Neural cell (in vitro differentiated cells): ENCODE measurements at regions not wholly inside any gene's neighbourhood (a gene's known extent, or its start where the extent isn't known, plus 50 kb on each side); places are given as distances from the start of the nearest gene placed in this dataset.

Source experiments
- H2AFZ ChIP-seq: fragments of 200-600, 300-800 bp; sonication (generic), shearing (Covaris generic); 2 replicates; pipeline ENCODE4 v1.6.0; 2014; ENCODE audit warnings: low read depth, mild to moderate bottlenecking, antibody characterized with exemption, low read length, moderate library complexity
- H3F3A ChIP-seq: fragments of 200-600 bp; shearing (Covaris generic); 2 replicates; pipeline ENCODE4 v1.6.1; 2016; ENCODE audit warnings: mild to moderate bottlenecking, moderate library complexity, mixed read lengths, antibody characterized with exemption, low read length; ENCODE audit not compliant: insufficient read depth, poor library complexity, severe bottlenecking
- H3K27ac ChIP-seq: fragments of 200-600, 300-800 bp; sonication (generic), shearing (Covaris generic); 2 replicates; pipeline ENCODE4 v1.5.1; 2014; ENCODE audit warnings: mild to moderate bottlenecking, low read length, moderate library complexity
- H3K27me3 ChIP-seq: fragments of 300-800, 200-600 bp; sonication (generic), shearing (Covaris generic); 2 replicates; pipeline ENCODE4 v1.6.0; 2014; ENCODE audit warnings: mild to moderate bottlenecking, low read depth, low read length, moderate library complexity; ENCODE audit not compliant: insufficient read depth
- H3K36me3 ChIP-seq: fragments of 300-800, 200-600 bp; sonication (generic), shearing (Covaris generic); 2 replicates; pipeline ENCODE4 v1.5.1; 2014; ENCODE audit warnings: mild to moderate bottlenecking, antibody characterized with exemption, low read length, moderate library complexity; ENCODE audit not compliant: insufficient read depth
- H3K4me2 ChIP-seq: fragments of 300-800, 200-600 bp; sonication (generic), shearing (Covaris generic); 2 replicates; pipeline ENCODE4 v1.6.0; 2014; ENCODE audit warnings: mild to moderate bottlenecking, low read length
- H3K4me3 ChIP-seq: fragments of 300-800, 200-600 bp; sonication (generic), shearing (Covaris generic); 2 replicates; pipeline ENCODE4 v1.5.1; 2014; ENCODE audit warnings: mild to moderate bottlenecking, low read length, moderate library complexity
- H3K79me2 ChIP-seq: fragments of 200-600 bp; shearing (Covaris generic); replicated peaks from 2 replicates; pipeline ENCODE4 v1.6.0; 2014; ENCODE audit warnings: mild to moderate bottlenecking, low read length, moderate library complexity; ENCODE audit not compliant: insufficient read depth
- H3K9ac ChIP-seq: fragments of 300-800, 200-600 bp; sonication (generic), shearing (Covaris generic); 2 replicates; pipeline ENCODE4 v1.6.1; 2016; ENCODE audit warnings: mild to moderate bottlenecking, low read length, mixed read lengths
- H3K9me2 ChIP-seq: fragments of 200-600 bp; shearing (Covaris generic); 2 replicates; pipeline ENCODE4 v1.6.1; 2016; ENCODE audit warnings: mild to moderate bottlenecking, low read length, mixed read lengths; ENCODE audit not compliant: insufficient read depth
- H3K9me3 ChIP-seq: fragments of 200-600, 300-800 bp; sonication (generic), shearing (Covaris generic); 2 replicates; pipeline ENCODE4 v1.6.1; 2016; ENCODE audit warnings: mild to moderate bottlenecking, mixed run types, low read length, moderate library complexity, mixed read lengths
- H4K20me1 ChIP-seq: fragments of 200-600 bp; shearing (Covaris generic); 2 replicates; pipeline ENCODE4 v1.6.1; 2016; ENCODE audit warnings: mild to moderate bottlenecking, mixed run types; ENCODE audit not compliant: insufficient read depth
- CTCF ChIP-seq: fragments of 450-650 bp; IDR thresholded peaks from 2 replicates; pipeline ENCODE4 v1.5.1; 2014; ENCODE audit warnings: antibody characterized with exemption, mild to moderate bottlenecking, moderate library complexity; ENCODE audit not compliant: poor library complexity, severe bottlenecking
- EP300 ChIP-seq: fragments of 450-650 bp; conservative IDR thresholded peaks from 2 replicates; pipeline ENCODE4 v1.6.1; 2014; ENCODE audit warnings: antibody characterized with exemption, mild to moderate bottlenecking, moderate library complexity; ENCODE audit not compliant: poor library complexity, severe bottlenecking
- EZH2 ChIP-seq: fragments of 200-600, 300-800 bp; shearing (Covaris generic), sonication (generic); IDR thresholded peaks from 2 replicates; pipeline ENCODE4 v1.6.1; 2014; ENCODE audit warnings: antibody characterized with exemption, low read length, borderline replicate concordance, mild to moderate bottlenecking; ENCODE audit not compliant: insufficient read depth, poor library complexity, severe bottlenecking
- MXI1 ChIP-seq: fragments of 450-650 bp; conservative IDR thresholded peaks from 2 replicates; pipeline ENCODE4 v1.6.1; 2014; ENCODE audit warnings: antibody characterized with exemption, mild to moderate bottlenecking; ENCODE audit not compliant: poor library complexity, severe bottlenecking
- POLR2AphosphoS5 ChIP-seq: IDR thresholded peaks from 2 replicates; pipeline ENCODE4 v1.6.1; 2012
- RAD21 ChIP-seq: fragments of 450-650 bp; conservative IDR thresholded peaks from 2 replicates; pipeline ENCODE4 v1.6.1; 2014; ENCODE audit warnings: antibody characterized with exemption, mild to moderate bottlenecking, moderate library complexity
- REST ChIP-seq: IDR thresholded peaks from 2 replicates; pipeline ENCODE4 v1.6.1; 2012; ENCODE audit warnings: borderline replicate concordance
- SMC3 ChIP-seq: fragments of 450-650 bp; conservative IDR thresholded peaks from 2 replicates; pipeline ENCODE4 v1.6.1; 2014; ENCODE audit warnings: antibody characterized with exemption, mild to moderate bottlenecking, moderate library complexity; ENCODE audit not compliant: poor library complexity
- TAF1 ChIP-seq: IDR thresholded peaks from 2 replicates; pipeline ENCODE4 v1.6.1; 2012; ENCODE audit warnings: low read depth

GRCh38 chr18:56278421-56279003, 359.9 kb downstream of the TXNL1 start:
- H3K27me3 ChIP-seq: no peaks in the 10 kb centered on the region
- peak overlapping the region; percentile 20 for H3K4me2 ChIP-seq
- H3K27ac ChIP-seq: peak overlapping the region; percentile 28
- no peaks in the 10 kb centered on the region for H3K9me3 ChIP-seq
- H3K79me2 ChIP-seq: no peaks in the 10 kb centered on the region
- H3K9me2 ChIP-seq: no peaks in the 10 kb centered on the region
- H3K9ac ChIP-seq: no peak overlapping the region
- TF ChIP-seq RAD21: peak; percentile 26
- TF ChIP-seq CTCF: no peak
- TF ChIP-seq TAF1: no peak
- peak; percentile 96 for TF ChIP-seq POLR2AphosphoS5
- no peak for TF ChIP-seq SMC3
- TF ChIP-seq MXI1: no peak
- TF ChIP-seq EZH2: no peak
- peak; percentile 81 for TF ChIP-seq REST
- TF ChIP-seq EP300: peak; percentile 76
- H2AFZ ChIP-seq: no peak overlapping the region
- peaks cover 5% of the 10 kb centered on the region for H3F3A ChIP-seq
- no peaks in the 10 kb centered on the region for H3K36me3 ChIP-seq
- H4K20me1 ChIP-seq: no peaks in the 10 kb centered on the region
- peak overlapping the region; percentile 22 for H3K4me3 ChIP-seq

GRCh38 chr18:56276466-56276865, 361.9 kb downstream of the TXNL1 start:
- H3F3A ChIP-seq: peaks cover 5% of the 10 kb centered on the region
- no peaks in the 10 kb centered on the region for H3K79me2 ChIP-seq
- no peaks in the 10 kb centered on the region for H3K9me2 ChIP-seq
- TF ChIP-seq EZH2 (no peak), EP300 (no peak), TAF1 (no peak), REST (no peak), MXI1 (no peak)
- H3K9me3 ChIP-seq: no peaks in the 10 kb centered on the region
- no peak overlapping the region for H3K9ac ChIP-seq
- H3K27ac ChIP-seq: no peak overlapping the region
- no peaks in the 10 kb centered on the region for H4K20me1 ChIP-seq
- H3K4me3 ChIP-seq: no peak overlapping the region
- no peak overlapping the region for H2AFZ ChIP-seq
- H3K4me2 ChIP-seq: no peak overlapping the region
- no peaks in the 10 kb centered on the region for H3K36me3 ChIP-seq
- H3K27me3 ChIP-seq: no peaks in the 10 kb centered on the region
